Activated CD4-positive, alpha-beta memory T cell treated with anti-CD3 and anti-CD28 coated beads, Interleukin-2, amount 10 ng/mL, durations not matched to agents 7 days and 5 days (primary cell): ENCODE measurements at regions not wholly inside any gene's neighbourhood (a gene's known extent, or its start where the extent isn't known, plus 50 kb on each side); places are given as distances from the start of the nearest gene placed in this dataset.

ENCODE experiments used
- CTCF ChIA-PET: fragments of 350-600 bp; sonication (Branson Sonifier 250); formaldehyde crosslinking; loops from one replicate; lab custom pipeline; 2021; ENCODE audit warnings: antibody characterized with exemption, inconsistent platforms; lab: Charles Lee
- POLR2A ChIA-PET: fragments of 350-600 bp; sonication (Branson Sonifier 250); formaldehyde crosslinking; loops from one replicate; lab custom pipeline; 2021; ENCODE audit warnings: antibody characterized with exemption; lab: Charles Lee
- DNase-seq: peaks from one replicate; pipeline ENCODE4 v3.0.0-alpha.2; 2020
- H3K27ac Mint-ChIP-seq: one replicate; pipeline ENCODE4 v1.8.0; 2021; ENCODE audit warnings: mild to moderate bottlenecking, mixed read lengths
- H3K27me3 Mint-ChIP-seq: one replicate; pipeline ENCODE4 v1.8.0; 2021; ENCODE audit warnings: mixed read lengths
- H3K36me3 Mint-ChIP-seq: one replicate; pipeline ENCODE4 v1.8.0; 2021; ENCODE audit warnings: low read depth, mixed read lengths
- H3K4me1 Mint-ChIP-seq: one replicate; pipeline ENCODE4 v1.8.0; 2021; ENCODE audit warnings: mixed read lengths
- H3K4me3 Mint-ChIP-seq: one replicate; pipeline ENCODE4 v1.8.0; 2021; ENCODE audit warnings: mild to moderate bottlenecking, mixed read lengths
- H3K9me3 Mint-ChIP-seq: one replicate; pipeline ENCODE4 v1.8.0; 2021; ENCODE audit warnings: mixed read lengths

GRCh38 chr2:2635025-2635528 is 304.0 kb upstream of the MYT1L start:
- no peaks in the 10 kb centered on the region for H3K27me3 Mint-ChIP-seq
- H3K27ac Mint-ChIP-seq, result no peak overlapping the region
- H3K9me3 Mint-ChIP-seq, result peaks cover 10% of the 10 kb centered on the region
- POLR2A ChIA-PET, result no interaction called here
- CTCF ChIA-PET, result no interaction called here
- DNase-seq, result no peak
- H3K4me1 Mint-ChIP-seq, result no peaks in the 10 kb centered on the region
- H3K36me3 Mint-ChIP-seq, result no peaks in the 10 kb centered on the region
- no peak overlapping the region for H3K4me3 Mint-ChIP-seq

GRCh38 chr2:2633017-2633416 is 301.9 kb upstream of the MYT1L start:
- peaks cover 10% of the 10 kb centered on the region for H3K9me3 Mint-ChIP-seq
- CTCF ChIA-PET, result no interaction called here
- POLR2A ChIA-PET, result no interaction called here
- no peaks in the 10 kb centered on the region for H3K27me3 Mint-ChIP-seq
- no peaks in the 10 kb centered on the region for H3K4me1 Mint-ChIP-seq
- DNase-seq, result no peak
- no peak overlapping the region for H3K27ac Mint-ChIP-seq
- no peak overlapping the region for H3K4me3 Mint-ChIP-seq
- no peaks in the 10 kb centered on the region for H3K36me3 Mint-ChIP-seq

- Mint-ChIP-seq H3K4me1 (no peaks in the 10 kb centered on the region), H3K36me3 (no peaks in the 10 kb centered on the region), H3K27me3 (peaks cover 2% of the 10 kb centered on the region), H3K4me3 (no peak overlapping the region), H3K27ac (no peak overlapping the region), H3K9me3 (no peaks in the 10 kb centered on the region)
- ChIA-PET POLR2A (no interaction called here), CTCF (no interaction called here)
- DNase-seq, result no peak
Measured at GRCh38 chr2:2623939-2624338, 292.9 kb upstream of the MYT1L start.

GRCh38 chr2:2621855-2622254 is 290.8 kb upstream of the MYT1L start:
- H3K4me1 Mint-ChIP-seq, result no peaks in the 10 kb centered on the region
- peaks cover 4% of the 10 kb centered on the region for H3K27me3 Mint-ChIP-seq
- no peaks in the 10 kb centered on the region for H3K9me3 Mint-ChIP-seq
- POLR2A ChIA-PET, result no interaction called here
- H3K4me3 Mint-ChIP-seq, result no peak overlapping the region
- H3K36me3 Mint-ChIP-seq, result no peaks in the 10 kb centered on the region
- CTCF ChIA-PET, result no interaction called here
- no peak for DNase-seq
- H3K27ac Mint-ChIP-seq, result no peak overlapping the region

GRCh38 chr2:2620604-2621003 is 289.5 kb upstream of the MYT1L start:
- no peak overlapping the region for H3K4me3 Mint-ChIP-seq
- no peak overlapping the region for H3K27ac Mint-ChIP-seq

GRCh38 chr2:2619995-2620394 is 288.9 kb upstream of the MYT1L start:
- ChIA-PET POLR2A (no interaction called here), CTCF (no interaction called here)
- H3K9me3 Mint-ChIP-seq, result no peaks in the 10 kb centered on the region
- H3K36me3 Mint-ChIP-seq, result no peaks in the 10 kb centered on the region
- H3K4me1 Mint-ChIP-seq, result no peaks in the 10 kb centered on the region
- no peak overlapping the region for H3K27ac Mint-ChIP-seq
- H3K4me3 Mint-ChIP-seq, result no peak overlapping the region
- peaks cover 6% of the 10 kb centered on the region for H3K27me3 Mint-ChIP-seq
- DNase-seq, result no peak

More at GRCh38 chr2:2620604-2621003, 289.5 kb upstream of the MYT1L start:
- no peak for DNase-seq
- Mint-ChIP-seq H3K9me3 (no peaks in the 10 kb centered on the region), H3K4me1 (no peaks in the 10 kb centered on the region), H3K36me3 (no peaks in the 10 kb centered on the region), H3K27me3 (peaks cover 6% of the 10 kb centered on the region)
- ChIA-PET POLR2A (no interaction called here), CTCF (no interaction called here)

- peaks cover 9% of the 10 kb centered on the region for H3K9me3 Mint-ChIP-seq
- no peak overlapping the region for H3K4me3 Mint-ChIP-seq
- H3K36me3 Mint-ChIP-seq, result peaks cover 6% of the 10 kb centered on the region
- peaks cover 9% of the 10 kb centered on the region for H3K4me1 Mint-ChIP-seq
- H3K27me3 Mint-ChIP-seq, result peaks cover 4% of the 10 kb centered on the region
- ChIA-PET CTCF (no interaction called here), POLR2A (no interaction called here)
- no peak for DNase-seq
- H3K27ac Mint-ChIP-seq, result no peak overlapping the region
Measured at GRCh38 chr2:2614452-2614851, 283.4 kb upstream of the MYT1L start.

- ChIA-PET POLR2A (no interaction called here), CTCF (no interaction called here)
- Mint-ChIP-seq H3K9me3 (peaks cover 9% of the 10 kb centered on the region), H3K36me3 (peaks cover 6% of the 10 kb centered on the region), H3K4me1 (peaks cover 9% of the 10 kb centered on the region), H3K27me3 (peaks cover 3% of the 10 kb centered on the region), H3K27ac (peak overlapping the region; percentile 55), H3K4me3 (peak overlapping the region; percentile 49)
- DNase-seq, result peak; percentile 87
Measured at GRCh38 chr2:2613279-2614199, 282.5 kb upstream of the MYT1L start.

- Mint-ChIP-seq H3K27ac (no peak overlapping the region), H3K27me3 (no peaks in the 10 kb centered on the region), H3K4me1 (peaks cover 9% of the 10 kb centered on the region), H3K4me3 (no peak overlapping the region), H3K9me3 (peaks cover 9% of the 10 kb centered on the region), H3K36me3 (peaks cover 6% of the 10 kb centered on the region)
- no peak for DNase-seq
- POLR2A ChIA-PET, result no interaction called here
- CTCF ChIA-PET, result no interaction called here
Measured at GRCh38 chr2:2610751-2611150, 279.7 kb upstream of the MYT1L start.

GRCh38 chr2:2600366-2600765 is 269.3 kb upstream of the MYT1L start:
- Mint-ChIP-seq H3K4me3 (no peak overlapping the region), H3K36me3 (no peaks in the 10 kb centered on the region), H3K9me3 (peaks cover 2% of the 10 kb centered on the region), H3K4me1 (no peaks in the 10 kb centered on the region), H3K27ac (no peak overlapping the region), H3K27me3 (peaks cover 2% of the 10 kb centered on the region)
- POLR2A ChIA-PET, result no interaction called here
- DNase-seq, result no peak
- CTCF ChIA-PET, result no interaction called here

- CTCF ChIA-PET, result no interaction called here
- no peaks in the 10 kb centered on the region for H3K4me1 Mint-ChIP-seq
Measured at GRCh38 chr2:2599441-2599840, 268.4 kb upstream of the MYT1L start.

GRCh38 chr2:2597712-2598111 is 266.6 kb upstream of the MYT1L start:
- CTCF ChIA-PET, result no interaction called here
- Mint-ChIP-seq H3K4me1 (no peaks in the 10 kb centered on the region), H3K36me3 (no peaks in the 10 kb centered on the region), H3K27ac (no peak overlapping the region), H3K9me3 (peaks cover 2% of the 10 kb centered on the region), H3K27me3 (no peaks in the 10 kb centered on the region), H3K4me3 (no peak overlapping the region)
- POLR2A ChIA-PET, result no interaction called here
- no peak for DNase-seq

More at GRCh38 chr2:2599441-2599840, 268.4 kb upstream of the MYT1L start:
- Mint-ChIP-seq H3K4me3 (no peak overlapping the region), H3K27me3 (peaks cover 2% of the 10 kb centered on the region), H3K9me3 (peaks cover 2% of the 10 kb centered on the region), H3K36me3 (no peaks in the 10 kb centered on the region), H3K27ac (no peak overlapping the region)
- POLR2A ChIA-PET, result no interaction called here
- DNase-seq, result no peak

GRCh38 chr2:2591542-2591940 is 260.5 kb upstream of the MYT1L start:
- POLR2A ChIA-PET, result no interaction called here
- CTCF ChIA-PET, result no interaction called here

More at GRCh38 chr2:2591542-2591940, 260.5 kb upstream of the MYT1L start:
- Mint-ChIP-seq H3K4me1 (no peaks in the 10 kb centered on the region), H3K36me3 (no peaks in the 10 kb centered on the region), H3K27me3 (peaks cover 2% of the 10 kb centered on the region), H3K4me3 (no peak overlapping the region), H3K9me3 (no peaks in the 10 kb centered on the region), H3K27ac (no peak overlapping the region)
- DNase-seq, result no peak
